ENCODE measurements at regions not wholly inside any gene's neighbourhood (a gene's known extent, or its start where the extent isn't known, plus 50 kb on each side); places are given as distances from the start of the nearest gene placed in this dataset.

DNA sequence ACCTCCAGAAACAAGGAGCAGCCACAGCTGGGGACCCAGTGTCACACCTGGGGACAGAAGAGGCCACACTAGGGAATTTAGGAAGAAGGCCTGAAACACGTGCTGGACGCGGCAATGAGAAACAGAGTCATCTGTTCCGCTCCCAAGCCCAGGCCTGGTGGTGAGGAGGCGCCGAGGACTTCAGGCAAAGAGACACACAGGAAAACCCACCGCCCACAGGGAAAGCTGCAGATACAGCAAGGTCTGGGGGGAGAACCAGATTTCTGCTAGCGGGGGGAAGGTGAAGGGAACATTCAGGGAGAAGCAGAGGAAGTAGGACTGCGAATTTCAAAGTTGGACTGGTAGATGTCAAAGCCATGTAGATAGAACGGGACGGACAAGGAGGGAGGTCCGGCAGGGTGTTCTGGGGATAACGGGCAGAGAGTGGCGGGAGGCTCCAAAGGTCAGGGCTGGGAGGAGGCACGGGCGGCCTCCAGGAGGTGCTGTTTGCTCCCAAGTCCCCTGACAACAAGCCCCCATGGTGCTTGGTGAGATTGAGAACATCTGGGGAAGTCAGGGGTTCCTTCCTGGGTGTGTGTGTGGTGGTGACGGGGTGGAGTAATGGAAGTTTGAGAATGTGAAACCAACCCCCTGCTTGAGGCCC, 351.7 kb upstream of the MYT1L start:
- DNase-seq (ENCODE audit: low read depth in 2 of 2), result no peak
- no peak overlapping the region for H3K4me3 ChIP-seq (replicated peaks in 1 of 2; ENCODE audit: low read depth in 2 of 2, low read length in 2 of 2)
- TF ChIP-seq, protein P1, sequence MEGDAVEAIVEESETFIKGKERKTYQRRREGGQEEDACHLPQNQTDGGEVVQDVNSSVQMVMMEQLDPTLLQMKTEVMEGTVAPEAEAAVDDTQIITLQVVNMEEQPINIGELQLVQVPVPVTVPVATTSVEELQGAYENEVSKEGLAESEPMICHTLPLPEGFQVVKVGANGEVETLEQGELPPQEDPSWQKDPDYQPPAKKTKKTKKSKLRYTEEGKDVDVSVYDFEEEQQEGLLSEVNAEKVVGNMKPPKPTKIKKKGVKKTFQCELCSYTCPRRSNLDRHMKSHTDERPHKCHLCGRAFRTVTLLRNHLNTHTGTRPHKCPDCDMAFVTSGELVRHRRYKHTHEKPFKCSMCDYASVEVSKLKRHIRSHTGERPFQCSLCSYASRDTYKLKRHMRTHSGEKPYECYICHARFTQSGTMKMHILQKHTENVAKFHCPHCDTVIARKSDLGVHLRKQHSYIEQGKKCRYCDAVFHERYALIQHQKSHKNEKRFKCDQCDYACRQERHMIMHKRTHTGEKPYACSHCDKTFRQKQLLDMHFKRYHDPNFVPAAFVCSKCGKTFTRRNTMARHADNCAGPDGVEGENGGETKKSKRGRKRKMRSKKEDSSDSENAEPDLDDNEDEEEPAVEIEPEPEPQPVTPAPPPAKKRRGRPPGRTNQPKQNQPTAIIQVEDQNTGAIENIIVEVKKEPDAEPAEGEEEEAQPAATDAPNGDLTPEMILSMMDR (IDR thresholded peaks at IDR 0.05; ENCODE audit: low read depth, low read length), result no peak

DNA sequence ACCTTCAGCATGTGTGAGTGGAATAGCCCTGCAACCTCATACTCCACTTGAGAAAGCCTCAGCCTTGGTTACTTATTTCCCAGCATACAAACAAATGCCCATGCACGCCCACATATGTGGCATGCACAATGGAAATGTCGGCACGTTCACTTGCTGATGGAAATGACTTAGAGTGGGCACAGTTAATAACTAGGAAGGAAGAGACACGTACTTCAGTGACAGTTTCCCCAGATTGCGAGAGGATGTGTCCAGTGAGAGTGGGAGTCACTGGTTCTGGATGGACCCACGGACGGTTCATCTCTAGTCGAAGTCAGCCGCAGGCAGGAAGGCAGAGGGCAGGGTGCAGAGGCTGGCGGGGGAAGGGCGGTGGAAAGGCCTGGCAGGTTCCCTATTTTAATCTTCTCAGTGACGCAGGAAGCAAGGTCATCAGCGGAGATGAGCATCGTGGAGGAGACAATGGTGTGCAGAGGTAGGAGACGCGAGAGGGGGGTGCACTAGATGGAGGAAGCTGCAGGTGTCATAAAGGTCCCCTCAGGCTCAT, 350.7 kb upstream of the MYT1L start:
- DNase-seq (ENCODE audit: low read depth in 2 of 2), result no peak
- TF ChIP-seq, protein P1 (IDR thresholded peaks at IDR 0.05; ENCODE audit: low read depth, low read length), result no peak
- no peak overlapping the region for H3K4me3 ChIP-seq (replicated peaks in 1 of 2; ENCODE audit: low read depth in 2 of 2, low read length in 2 of 2)

DNA sequence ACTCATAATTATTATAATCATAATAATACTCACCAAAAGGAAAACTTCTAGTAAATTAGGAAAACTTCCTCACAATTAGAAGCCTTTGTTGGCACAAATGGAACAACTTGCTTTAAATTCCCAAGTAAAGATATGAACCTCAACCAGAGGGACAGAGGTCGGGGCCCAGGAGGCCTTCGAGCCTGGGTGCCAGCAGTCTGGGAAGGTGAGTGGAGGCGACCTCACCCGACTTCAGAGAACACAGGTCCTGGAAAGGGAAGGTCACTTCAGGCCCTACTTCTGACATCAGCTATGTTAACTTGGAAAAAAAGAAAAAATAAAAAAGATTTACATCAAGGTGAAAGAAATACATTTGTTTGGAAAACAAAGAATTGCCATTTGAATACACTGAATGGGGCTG, 350.0 kb upstream of the MYT1L start:
- no peak for DNase-seq (ENCODE audit: low read depth in 2 of 2)
- no peak overlapping the region for H3K4me3 ChIP-seq (replicated peaks in 1 of 2; ENCODE audit: low read depth in 2 of 2, low read length in 2 of 2)
- TF ChIP-seq, protein P1 (IDR thresholded peaks at IDR 0.05; ENCODE audit: low read depth, low read length), result no peak

DNA sequence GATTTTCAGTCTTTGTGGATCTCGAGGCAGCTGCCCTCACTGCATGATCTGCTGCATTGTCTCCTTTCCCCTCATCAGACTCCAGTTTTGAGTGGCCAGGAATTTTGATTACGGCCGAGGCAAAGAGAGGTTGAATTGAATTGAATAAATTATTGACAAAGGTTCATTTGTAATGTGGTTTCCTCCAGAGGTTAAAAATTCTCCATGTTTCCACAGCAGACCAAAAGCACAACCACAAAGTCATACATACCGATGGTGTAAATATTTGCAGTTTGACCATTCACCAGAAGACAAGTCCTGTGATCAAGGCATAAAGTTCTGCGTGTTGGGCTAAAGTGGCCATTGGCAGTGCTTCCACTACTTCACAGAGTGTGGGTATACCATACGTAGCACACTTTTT, 343.8 kb upstream of the MYT1L start:
- TF ChIP-seq, protein P1 (IDR thresholded peaks at IDR 0.05; ENCODE audit: low read depth, low read length), result no peak
- DNase-seq (ENCODE audit: low read depth in 2 of 2), result no peak
- no peak overlapping the region for H3K4me3 ChIP-seq (replicated peaks in 1 of 2; ENCODE audit: low read depth in 2 of 2, low read length in 2 of 2)

DNA sequence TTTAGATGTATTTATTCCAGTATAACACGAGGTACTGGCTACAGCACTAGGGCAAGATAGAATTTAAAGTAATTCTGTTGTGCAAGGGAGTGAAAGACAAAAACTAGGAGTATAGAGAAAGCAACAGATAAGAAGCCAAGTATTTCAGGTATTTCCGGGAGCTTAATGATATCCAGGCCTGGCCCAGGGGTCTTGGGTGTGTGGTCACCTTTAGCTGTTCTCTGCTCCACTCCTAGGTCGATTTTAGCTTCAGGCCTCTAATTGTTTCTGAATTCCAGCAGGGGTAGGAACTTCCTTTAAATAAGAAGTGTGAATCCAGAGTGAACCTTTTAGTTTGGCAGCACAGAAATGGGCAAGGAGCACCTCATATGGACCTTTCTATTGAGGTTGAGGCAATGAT, 342.3 kb upstream of the MYT1L start:
- no peak for DNase-seq (ENCODE audit: low read depth in 2 of 2)
- TF ChIP-seq, protein P1 (IDR thresholded peaks at IDR 0.05; ENCODE audit: low read depth, low read length), result no peak
- no peak overlapping the region for H3K4me3 ChIP-seq (replicated peaks in 1 of 2; ENCODE audit: low read depth in 2 of 2, low read length in 2 of 2)

DNA sequence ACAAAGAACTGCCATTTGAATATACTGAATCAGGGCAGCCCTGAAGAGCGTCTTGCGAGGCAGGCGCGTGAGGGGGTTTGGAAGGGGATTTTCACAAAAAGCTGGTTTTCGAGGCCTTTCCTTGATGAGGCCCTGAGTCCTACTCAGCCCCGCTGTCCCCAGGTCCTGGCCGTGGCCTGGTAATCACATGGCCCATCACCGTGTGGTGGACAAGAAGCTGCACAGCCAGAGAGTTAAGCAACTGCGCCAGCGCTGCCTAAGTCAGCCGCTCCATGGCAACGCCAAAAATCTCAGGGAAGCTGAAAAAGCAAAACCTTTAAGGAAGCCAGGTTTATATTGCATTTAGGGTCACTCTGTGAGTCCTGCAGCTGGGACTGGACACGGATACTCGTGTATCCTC, 341.2 kb upstream of the MYT1L start:
- TF ChIP-seq, protein P1 (IDR thresholded peaks at IDR 0.05; ENCODE audit: low read depth, low read length), result no peak
- no peak for DNase-seq (ENCODE audit: low read depth in 2 of 2)
- no peak overlapping the region for H3K4me3 ChIP-seq (replicated peaks in 1 of 2; ENCODE audit: low read depth in 2 of 2, low read length in 2 of 2)

DNA sequence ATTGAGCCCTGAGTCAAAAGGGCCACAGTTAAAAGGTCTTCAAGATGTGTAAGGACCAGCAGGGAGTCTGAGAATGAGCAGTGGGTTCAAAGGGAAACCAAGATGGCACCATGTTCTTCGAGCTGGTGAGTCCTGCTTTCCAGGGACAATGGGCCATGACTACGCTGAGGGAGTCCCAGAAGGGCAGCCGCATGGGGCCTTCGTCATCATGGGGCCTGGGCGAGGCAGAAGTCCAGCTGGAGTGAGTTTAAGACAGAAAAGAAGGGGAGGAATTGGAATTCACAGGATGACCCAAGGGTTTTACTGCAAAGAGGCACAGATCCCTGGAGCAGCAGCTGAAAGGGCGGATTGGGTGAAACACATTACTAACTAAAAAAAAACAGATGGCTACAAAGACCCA, 340.8 kb upstream of the MYT1L start:
- no peak overlapping the region for H3K4me3 ChIP-seq (replicated peaks in 1 of 2; ENCODE audit: low read depth in 2 of 2, low read length in 2 of 2)
- TF ChIP-seq, protein P1 (IDR thresholded peaks at IDR 0.05; ENCODE audit: low read depth, low read length), result no peak
- DNase-seq (ENCODE audit: low read depth in 2 of 2), result no peak
